Natural killer cell (primary cell): ENCODE measurements at regions not wholly inside any gene's neighbourhood (a gene's known extent, or its start where the extent isn't known, plus 50 kb on each side); places are given as distances from the start of the nearest gene placed in this dataset.
"Not testable (repeated sequence)": the region's sequence is repeated elsewhere in the genome, so short reads cannot be mapped to it uniquely, and the experiment has no call there.

Source experiments
- ATAC-seq, 3 donors: fragments of 150-1000 bp in 2 of 3; fragments of 200-7000 bp in 1 of 3; cut with Tn5 transposase; 1 replicate in 1 of 3; 2 replicates in 2 of 3; pipeline ENCODE4 v1.10.0; 2021; ENCODE audit warnings: mild to moderate bottlenecking in 2 of 3, moderate library complexity in 2 of 3
- DNase-seq, 2 donors: peaks; one replicate each; pipeline versions ENCODE4 v3.0.0 to v3.0.0-alpha.2; 2013 to 2021; ENCODE audit warnings: mixed read lengths in 1 of 2
- H3K27ac ChIP-seq: one replicate; pipeline ENCODE4 v1.5.1; 2013; ENCODE audit warnings: mild to moderate bottlenecking, low read length
- H3K27me3 ChIP-seq: one replicate; pipeline ENCODE4 v1.6.1; 2013; ENCODE audit warnings: low read length; ENCODE audit not compliant: control insufficient read depth, insufficient read depth
- H3K36me3 ChIP-seq: one replicate; pipeline ENCODE4 v1.6.1; 2013; ENCODE audit warnings: low read length; ENCODE audit not compliant: control insufficient read depth, insufficient read depth
- H3K4me1 ChIP-seq: one replicate; pipeline ENCODE4 v1.6.1; 2013; ENCODE audit warnings: low read length; ENCODE audit not compliant: control insufficient read depth, insufficient read depth
- H3K4me3 ChIP-seq: one replicate; pipeline ENCODE4 v1.5.1; 2013; ENCODE audit warnings: low read length
- H3K9me3 ChIP-seq: one replicate; pipeline ENCODE4 v1.6.1; 2013; ENCODE audit warnings: low read length; ENCODE audit not compliant: control insufficient read depth, insufficient read depth
- H3K27ac Mint-ChIP-seq, 2 donors: one replicate each; pipeline ENCODE4 v1.8.0; 2022; ENCODE audit warnings: mild to moderate bottlenecking in 2 of 2, mixed read lengths in 2 of 2, moderate library complexity in 1 of 2
- H3K27me3 Mint-ChIP-seq, 2 donors: one replicate each; pipeline ENCODE4 v1.8.0; 2022; ENCODE audit warnings: low read depth in 2 of 2, mixed read lengths in 2 of 2
- H3K36me3 Mint-ChIP-seq: one replicate; pipeline ENCODE4 v1.8.0; 2022; ENCODE audit warnings: mixed read lengths
- H3K4me1 Mint-ChIP-seq, 2 donors: one replicate each; pipeline ENCODE4 v1.8.0; 2022; ENCODE audit warnings: mixed read lengths in 2 of 2
- H3K4me3 Mint-ChIP-seq: one replicate; pipeline ENCODE4 v1.8.0; 2022; ENCODE audit warnings: mild to moderate bottlenecking, moderate library complexity, mixed read lengths
- H3K9me3 Mint-ChIP-seq, 2 donors: one replicate each; pipeline ENCODE4 v1.8.0; 2022; ENCODE audit warnings: mixed read lengths in 2 of 2
- CTCF ChIP-seq: fragments of 200-600 bp; IDR thresholded peaks from one replicate; pipeline ENCODE4 v1.8.0; 2022; ENCODE audit warnings: antibody characterized with exemption
- WGBS: methylation state at CpG from one replicate; pipeline ENCODE4 v1.1.7; 2013; ENCODE audit warnings: missing lambda C conversion rate; ENCODE audit not compliant: insufficient coverage; 5-methylcytosine and 5-hydroxymethylcytosine counted together
- intact Hi-C: fragments of 100-400 bp; cut with micrococcal nuclease; formaldehyde crosslinking; loops from one replicate; pipeline ENCODE4 v1.14.2; 2022

- no peak for TF ChIP-seq CTCF
- DNase-seq (no peak), ATAC-seq (no peak)
- Mint-ChIP-seq H3K4me3 (no peak overlapping the region), H3K9me3 (peaks cover 0 to 4% of the 10 kb centered on the region in 2 donors), H3K36me3 (peaks cover 13% of the 10 kb centered on the region), H3K27me3 (peaks cover 34 to 44% of the 10 kb centered on the region in 2 donors), H3K27ac (no peak overlapping the region), H3K4me1 (peaks cover 6% of the 10 kb centered on the region in 2 donors)
- Histone ChIP-seq H3K4me1 (peaks cover 4% of the 10 kb centered on the region), H3K36me3 (no peaks in the 10 kb centered on the region), H3K9me3 (peaks cover 11% of the 10 kb centered on the region), H3K27me3 (peaks cover 3% of the 10 kb centered on the region), H3K27ac (no peak overlapping the region), H3K4me3 (no peak overlapping the region)
- intact Hi-C loops, result no loop called here
- 95% methylated on average over 4 of the region's 4 CpGs for whole genome bisulfite sequencing
These were observed 82.8 kb upstream of the HES1 start for GRCh38 chr3:194053136-194053535.

- intact Hi-C loops, result no loop called here
- no peak for TF ChIP-seq CTCF
- no peak for ATAC-seq
- DNase-seq, result no peak
- no peaks in the 10 kb centered on the region for H3K36me3 ChIP-seq
- Mint-ChIP-seq H3K27ac (no peak overlapping the region), H3K4me1 (peaks cover 6% of the 10 kb centered on the region in 2 donors), H3K9me3 (peaks cover 0 to 4% of the 10 kb centered on the region in 2 donors), H3K4me3 (no peak overlapping the region), H3K36me3 (peaks cover 13% of the 10 kb centered on the region), H3K27me3 (peaks cover 31 to 48% of the 10 kb centered on the region in 2 donors)
- WGBS, result no CpG with 5 or more reads among the region's 2 CpGs
- peaks cover 4% of the 10 kb centered on the region for H3K4me1 ChIP-seq
- H3K27ac ChIP-seq, result no peak overlapping the region
- no peak overlapping the region for H3K4me3 ChIP-seq
- H3K27me3 ChIP-seq, result peaks cover 3% of the 10 kb centered on the region
- peaks cover 11% of the 10 kb centered on the region for H3K9me3 ChIP-seq
These were observed 81.9 kb upstream of the HES1 start for GRCh38 chr3:194054016-194054415.

GRCh38 chr3:194054540-194054939 is 81.4 kb upstream of the HES1 start:
- H3K36me3 ChIP-seq, result no peaks in the 10 kb centered on the region
- intact Hi-C loops, result no loop called here
- peaks cover 4% of the 10 kb centered on the region for H3K4me1 ChIP-seq
- Mint-ChIP-seq H3K36me3 (peaks cover 13% of the 10 kb centered on the region), H3K9me3 (peaks cover 0 to 4% of the 10 kb centered on the region in 2 donors), H3K27me3 (peaks cover 29 to 47% of the 10 kb centered on the region in 2 donors), H3K27ac (no peak overlapping the region), H3K4me3 (no peak overlapping the region), H3K4me1 (peaks cover 6% of the 10 kb centered on the region in 2 donors)
- WGBS, result 97% methylated on average over 5 of the region's 5 CpGs
- no peak for TF ChIP-seq CTCF
- no peak for DNase-seq
- H3K27ac ChIP-seq, result no peak overlapping the region
- no peak for ATAC-seq
- peaks cover 11% of the 10 kb centered on the region for H3K9me3 ChIP-seq
- H3K27me3 ChIP-seq, result peaks cover 3% of the 10 kb centered on the region
- no peak overlapping the region for H3K4me3 ChIP-seq

GRCh38 chr3:194054961-194055360 is 81.0 kb upstream of the HES1 start:
- Histone ChIP-seq H3K9me3 (peaks cover 11% of the 10 kb centered on the region), H3K4me1 (peaks cover 4% of the 10 kb centered on the region), H3K27ac (no peak overlapping the region), H3K27me3 (peaks cover 3% of the 10 kb centered on the region), H3K4me3 (no peak overlapping the region), H3K36me3 (no peaks in the 10 kb centered on the region)
- no peak for ATAC-seq
- H3K27me3 Mint-ChIP-seq, result peaks cover 31 to 50% of the 10 kb centered on the region in 2 donors
- H3K4me3 Mint-ChIP-seq, result no peak overlapping the region
- intact Hi-C loops, result no loop called here
- no peak for DNase-seq
- peaks cover 0 to 4% of the 10 kb centered on the region in 2 donors for H3K9me3 Mint-ChIP-seq
- H3K4me1 Mint-ChIP-seq, result peaks cover 6% of the 10 kb centered on the region in 2 donors
- no peak overlapping the region for H3K27ac Mint-ChIP-seq
- TF ChIP-seq CTCF, result no peak
- H3K36me3 Mint-ChIP-seq, result peaks cover 13% of the 10 kb centered on the region
- WGBS, result 83% methylated on average over 2 of the region's 3 CpGs

- intact Hi-C loops, H3K9me3 ChIP-seq, H3K4me3 Mint-ChIP-seq, DNase-seq, H3K27ac Mint-ChIP-seq, H3K4me3 ChIP-seq, H3K36me3 Mint-ChIP-seq, H3K27ac ChIP-seq, H3K9me3 Mint-ChIP-seq, H3K4me1 ChIP-seq, H3K27me3 ChIP-seq, ATAC-seq, H3K36me3 ChIP-seq, H3K4me1 Mint-ChIP-seq: not testable (repeated sequence)
- 76% methylated on average over 12 of the region's 15 CpGs for WGBS
- peaks cover 36 to 48% of the 10 kb centered on the region in 2 donors for H3K27me3 Mint-ChIP-seq
These were observed 79.6 kb upstream of the HES1 start for GRCh38 chr3:194056323-194056722.
